Liver (tissue), 8 donors: ENCODE measurements at regions not wholly inside any gene's neighbourhood (a gene's known extent, or its start where the extent isn't known, plus 50 kb on each side); places are given as distances from the start of the nearest gene placed in this dataset.

Experiments
- DNase-seq: peaks from one replicate; pipeline ENCODE4 v3.0.0-alpha.2; 2017; ENCODE audit warnings: low spot score
- H3K27ac ChIP-seq, 2 donors: one replicate each; pipeline ENCODE4 v1.7.0; 2013; ENCODE audit warnings: inconsistent platforms in 2 of 2, low read length in 2 of 2, control low read depth in 1 of 2, low read depth in 1 of 2, mild to moderate bottlenecking in 1 of 2
- H3K27me3 ChIP-seq, 4 donors: one replicate each; pipeline versions ENCODE4 v1.6.1 to v1.7.0; 2013; ENCODE audit warnings: low read length in 3 of 4, inconsistent platforms in 1 of 4, mild to moderate bottlenecking in 1 of 4, moderate library complexity in 1 of 4; ENCODE audit not compliant: control insufficient read depth in 4 of 4, insufficient read depth in 4 of 4
- H3K36me3 ChIP-seq, 4 donors: one replicate each; pipeline versions ENCODE4 v1.6.1 to v1.7.0; 2013; ENCODE audit warnings: low read length in 3 of 4, mild to moderate bottlenecking in 3 of 4, low read depth in 1 of 4, moderate library complexity in 1 of 4; ENCODE audit not compliant: control insufficient read depth in 4 of 4, insufficient read depth in 3 of 4
- H3K4me1 ChIP-seq, 4 donors: one replicate each; pipeline versions ENCODE4 v1.6.1 to v1.7.0; 2013; ENCODE audit warnings: low read length in 3 of 4, mild to moderate bottlenecking in 3 of 4, moderate library complexity in 1 of 4; ENCODE audit not compliant: control insufficient read depth in 4 of 4, insufficient read depth in 4 of 4
- H3K4me3 ChIP-seq, 3 donors: one replicate each; pipeline versions ENCODE4 v1.6.1 to v1.7.0; 2013; ENCODE audit warnings: low read length in 3 of 3, control low read depth in 1 of 3, low read depth in 1 of 3, mild to moderate bottlenecking in 1 of 3
- H3K9ac ChIP-seq, 2 donors: one replicate each; pipeline ENCODE4 v1.7.0; 2013; ENCODE audit warnings: low read length in 2 of 2, mild to moderate bottlenecking in 2 of 2, moderate library complexity in 2 of 2, control low read depth in 1 of 2, low read depth in 1 of 2
- H3K9me3 ChIP-seq, 4 donors: one replicate each; pipeline versions ENCODE4 v1.6.1 to v1.7.0; 2013; ENCODE audit warnings: low read length in 3 of 4; ENCODE audit not compliant: control insufficient read depth in 4 of 4
- EGR1 ChIP-seq, 2 donors: IDR thresholded peaks; 2 replicates each; pipeline ENCODE4 v1.6.1; 2016 to 2018; ENCODE audit warnings: antibody characterized with exemption in 2 of 2, low read depth in 2 of 2
- FOXA1 ChIP-seq: IDR thresholded peaks from 2 replicates; pipeline ENCODE4 v1.6.1; 2016; ENCODE audit warnings: antibody characterized with exemption
- FOXA2 ChIP-seq: IDR thresholded peaks from 2 replicates; pipeline ENCODE4 v1.6.1; 2016; ENCODE audit warnings: antibody characterized with exemption
- GABPA ChIP-seq, 2 donors: IDR thresholded peaks in 1 of 2; conservative IDR thresholded peaks in 1 of 2; 2 replicates each; pipeline ENCODE4 v1.6.1; 2016; ENCODE audit warnings: antibody characterized with exemption in 2 of 2, mild to moderate bottlenecking in 1 of 2, moderate library complexity in 1 of 2
- HNF4A ChIP-seq, 2 donors: conservative IDR thresholded peaks; 2 replicates each; pipeline ENCODE4 v1.6.1; 2016; ENCODE audit warnings: antibody characterized with exemption in 2 of 2, mild to moderate bottlenecking in 2 of 2
- HNF4G ChIP-seq: IDR thresholded peaks from 2 replicates; pipeline ENCODE4 v1.6.1; 2016; ENCODE audit warnings: antibody characterized with exemption
- JUND ChIP-seq, 2 donors: IDR thresholded peaks; 2 replicates each; pipeline ENCODE4 v1.6.1; 2016; ENCODE audit warnings: antibody characterized with exemption in 2 of 2
- NR2F2 ChIP-seq: IDR thresholded peaks from 2 replicates; pipeline ENCODE4 v1.6.1; 2016; ENCODE audit warnings: antibody characterized with exemption
- RAD21 ChIP-seq, 2 donors: IDR thresholded peaks; 2 replicates each; pipeline ENCODE4 v1.6.1; 2016; ENCODE audit warnings: antibody characterized with exemption in 2 of 2, mild to moderate bottlenecking in 2 of 2
- RXRA ChIP-seq, 2 donors: IDR thresholded peaks; 2 replicates each; pipeline ENCODE4 v1.6.1; 2017 to 2018; ENCODE audit warnings: antibody characterized with exemption in 2 of 2, mild to moderate bottlenecking in 1 of 2
- SP1 ChIP-seq: IDR thresholded peaks from 2 replicates; pipeline ENCODE4 v1.6.1; 2018; ENCODE audit warnings: antibody characterized with exemption, mild to moderate bottlenecking
- TAF1 ChIP-seq: conservative IDR thresholded peaks from 2 replicates; pipeline ENCODE4 v1.6.1; 2016; ENCODE audit warnings: antibody characterized with exemption, mild to moderate bottlenecking
- YY1 ChIP-seq: IDR thresholded peaks from 2 replicates; pipeline ENCODE4 v1.6.1; 2016; ENCODE audit warnings: antibody characterized with exemption, mild to moderate bottlenecking
- WGBS: extraction: QIAGEN DNeasy Blood & Tissue Kit; methylation state at CpG from one replicate; pipeline ENCODE4 v1.1.7; 2013; 5-methylcytosine and 5-hydroxymethylcytosine counted together
- TF ChIP-seq, protein P1 (sequence below): IDR thresholded peaks from 2 replicates; pipeline ENCODE4 v1.6.1; 2016; ENCODE audit warnings: antibody characterized with exemption
- TF ChIP-seq, protein P2 (sequence below): IDR thresholded peaks from 2 replicates; pipeline ENCODE4 v1.6.1; 2016; ENCODE audit warnings: antibody characterized with exemption
- TF ChIP-seq, protein P3 (sequence below): fragments of 150-350 bp; IDR thresholded peaks from 2 replicates; pipeline ENCODE4 v1.5.1; 2017; ENCODE audit warnings: improper control_type of control experiment, low read depth, low read length; ENCODE audit not compliant: missing input control
- TF ChIP-seq, protein P4 (sequence below): IDR thresholded peaks from 2 replicates; pipeline ENCODE4 v1.6.1; 2016; ENCODE audit warnings: antibody characterized with exemption, mild to moderate bottlenecking
- donor health status: healthy.
- donor health status: healthy.
- donor health status: healthy.
- donor health status: healthy.
- donor health status: healthy.

DNA sequence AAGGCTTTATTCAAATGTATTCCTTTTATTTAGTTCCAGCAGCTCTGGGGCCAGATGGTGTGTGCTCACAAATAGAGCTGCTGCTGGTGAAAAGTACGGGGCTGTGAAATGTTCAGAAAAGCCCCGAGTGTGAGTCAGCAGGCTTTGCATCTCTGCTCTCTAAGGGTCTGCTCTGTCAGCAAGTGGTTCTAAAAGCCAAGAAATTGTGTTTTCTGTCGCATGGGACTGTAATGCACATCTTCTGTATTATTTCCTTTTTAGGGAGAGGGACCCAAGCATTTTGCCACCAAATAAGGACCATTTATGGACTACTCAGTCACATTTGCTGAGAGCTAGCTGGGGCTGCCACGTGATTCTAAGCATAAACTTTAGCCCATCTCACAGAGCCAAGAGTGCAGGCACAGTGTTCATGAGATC lies 82.9 kb upstream of the NHS start:
- Histone ChIP-seq H3K9ac (no peak overlapping the region), H3K4me3 (no peak overlapping the region), H3K27ac (no peak overlapping the region), H3K27me3 (no peaks in the 10 kb centered on the region), H3K36me3 (no peaks in the 10 kb centered on the region), H3K4me1 (no peaks in the 10 kb centered on the region), H3K9me3 (peaks cover 0 to 4% (median 0%) of the 10 kb centered on the region in 4 donors)
- no peak for TF ChIP-seq RAD21 (IDR thresholded peaks at IDR 0.05)
- no peak for TF ChIP-seq JUND (IDR thresholded peaks at IDR 0.05)
- TF ChIP-seq, protein P1, sequence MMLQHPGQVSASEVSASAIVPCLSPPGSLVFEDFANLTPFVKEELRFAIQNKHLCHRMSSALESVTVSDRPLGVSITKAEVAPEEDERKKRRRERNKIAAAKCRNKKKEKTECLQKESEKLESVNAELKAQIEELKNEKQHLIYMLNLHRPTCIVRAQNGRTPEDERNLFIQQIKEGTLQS = no peak
- TF ChIP-seq NR2F2 = no peak
- no peak for TF ChIP-seq TAF1
- no peak for TF ChIP-seq SP1
- no peak for TF ChIP-seq EGR1 (IDR thresholded peaks at IDR 0.05; ENCODE audit: low read depth in 2 of 2)
- 63% methylated on average over 4 of the region's 4 CpGs for WGBS
- no peak for DNase-seq

DNA sequence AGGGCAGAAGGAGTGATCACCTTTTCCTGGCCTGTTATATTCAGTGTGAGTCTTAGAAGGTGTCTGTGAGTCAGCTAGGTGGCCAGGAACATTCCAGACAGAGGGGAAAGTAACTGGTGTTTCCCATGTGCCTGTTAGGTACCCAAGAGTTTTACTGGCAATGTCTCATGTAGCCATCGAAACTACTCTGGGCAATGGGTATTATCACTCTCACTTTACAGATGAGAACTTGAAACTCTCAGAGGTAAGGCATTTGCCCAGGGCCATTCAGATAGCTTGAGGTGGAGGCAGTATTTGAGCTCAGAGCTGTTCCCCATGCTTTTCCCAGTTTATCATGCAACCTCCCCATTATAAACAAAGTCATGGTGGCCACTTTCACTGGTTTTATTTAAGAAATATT lies 80.4 kb upstream of the NHS start:
- Histone ChIP-seq H3K4me3 (no peak overlapping the region), H3K9ac (no peak overlapping the region), H3K36me3 (no peaks in the 10 kb centered on the region), H3K27ac (no peak overlapping the region), H3K4me1 (no peaks in the 10 kb centered on the region), H3K27me3 (no peaks in the 10 kb centered on the region), H3K9me3 (peaks cover 0 to 4% (median 0%) of the 10 kb centered on the region in 4 donors)
- TF ChIP-seq FOXA2 (no peak), NR2F2 (no peak), EGR1 (IDR thresholded peaks at IDR 0.05; ENCODE audit: low read depth in 2 of 2) (no peak), YY1 (no peak), GABPA (IDR thresholded peaks at IDR 0.05 in 1 of 2, conservative IDR thresholded peaks at IDR 0.05 in 1 of 2) (no peak), SP1 (no peak), TAF1 (no peak), RXRA (IDR thresholded peaks at IDR 0.05) (no peak), HNF4A (conservative IDR thresholded peaks at IDR 0.05) (no peak), RAD21 (IDR thresholded peaks at IDR 0.05) (no peak), HNF4G (no peak), FOXA1 (no peak), JUND (IDR thresholded peaks at IDR 0.05) (no peak)
- TF ChIP-seq, protein P2, sequence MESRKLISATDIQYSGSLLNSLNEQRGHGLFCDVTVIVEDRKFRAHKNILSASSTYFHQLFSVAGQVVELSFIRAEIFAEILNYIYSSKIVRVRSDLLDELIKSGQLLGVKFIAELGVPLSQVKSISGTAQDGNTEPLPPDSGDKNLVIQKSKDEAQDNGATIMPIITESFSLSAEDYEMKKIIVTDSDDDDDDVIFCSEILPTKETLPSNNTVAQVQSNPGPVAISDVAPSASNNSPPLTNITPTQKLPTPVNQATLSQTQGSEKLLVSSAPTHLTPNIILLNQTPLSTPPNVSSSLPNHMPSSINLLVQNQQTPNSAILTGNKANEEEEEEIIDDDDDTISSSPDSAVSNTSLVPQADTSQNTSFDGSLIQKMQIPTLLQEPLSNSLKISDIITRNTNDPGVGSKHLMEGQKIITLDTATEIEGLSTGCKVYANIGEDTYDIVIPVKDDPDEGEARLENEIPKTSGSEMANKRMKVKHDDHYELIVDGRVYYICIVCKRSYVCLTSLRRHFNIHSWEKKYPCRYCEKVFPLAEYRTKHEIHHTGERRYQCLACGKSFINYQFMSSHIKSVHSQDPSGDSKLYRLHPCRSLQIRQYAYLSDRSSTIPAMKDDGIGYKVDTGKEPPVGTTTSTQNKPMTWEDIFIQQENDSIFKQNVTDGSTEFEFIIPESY = no peak
- TF ChIP-seq, protein P3, sequence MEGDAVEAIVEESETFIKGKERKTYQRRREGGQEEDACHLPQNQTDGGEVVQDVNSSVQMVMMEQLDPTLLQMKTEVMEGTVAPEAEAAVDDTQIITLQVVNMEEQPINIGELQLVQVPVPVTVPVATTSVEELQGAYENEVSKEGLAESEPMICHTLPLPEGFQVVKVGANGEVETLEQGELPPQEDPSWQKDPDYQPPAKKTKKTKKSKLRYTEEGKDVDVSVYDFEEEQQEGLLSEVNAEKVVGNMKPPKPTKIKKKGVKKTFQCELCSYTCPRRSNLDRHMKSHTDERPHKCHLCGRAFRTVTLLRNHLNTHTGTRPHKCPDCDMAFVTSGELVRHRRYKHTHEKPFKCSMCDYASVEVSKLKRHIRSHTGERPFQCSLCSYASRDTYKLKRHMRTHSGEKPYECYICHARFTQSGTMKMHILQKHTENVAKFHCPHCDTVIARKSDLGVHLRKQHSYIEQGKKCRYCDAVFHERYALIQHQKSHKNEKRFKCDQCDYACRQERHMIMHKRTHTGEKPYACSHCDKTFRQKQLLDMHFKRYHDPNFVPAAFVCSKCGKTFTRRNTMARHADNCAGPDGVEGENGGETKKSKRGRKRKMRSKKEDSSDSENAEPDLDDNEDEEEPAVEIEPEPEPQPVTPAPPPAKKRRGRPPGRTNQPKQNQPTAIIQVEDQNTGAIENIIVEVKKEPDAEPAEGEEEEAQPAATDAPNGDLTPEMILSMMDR = no peak
- TF ChIP-seq, protein P1 = no peak
- TF ChIP-seq, protein P4, sequence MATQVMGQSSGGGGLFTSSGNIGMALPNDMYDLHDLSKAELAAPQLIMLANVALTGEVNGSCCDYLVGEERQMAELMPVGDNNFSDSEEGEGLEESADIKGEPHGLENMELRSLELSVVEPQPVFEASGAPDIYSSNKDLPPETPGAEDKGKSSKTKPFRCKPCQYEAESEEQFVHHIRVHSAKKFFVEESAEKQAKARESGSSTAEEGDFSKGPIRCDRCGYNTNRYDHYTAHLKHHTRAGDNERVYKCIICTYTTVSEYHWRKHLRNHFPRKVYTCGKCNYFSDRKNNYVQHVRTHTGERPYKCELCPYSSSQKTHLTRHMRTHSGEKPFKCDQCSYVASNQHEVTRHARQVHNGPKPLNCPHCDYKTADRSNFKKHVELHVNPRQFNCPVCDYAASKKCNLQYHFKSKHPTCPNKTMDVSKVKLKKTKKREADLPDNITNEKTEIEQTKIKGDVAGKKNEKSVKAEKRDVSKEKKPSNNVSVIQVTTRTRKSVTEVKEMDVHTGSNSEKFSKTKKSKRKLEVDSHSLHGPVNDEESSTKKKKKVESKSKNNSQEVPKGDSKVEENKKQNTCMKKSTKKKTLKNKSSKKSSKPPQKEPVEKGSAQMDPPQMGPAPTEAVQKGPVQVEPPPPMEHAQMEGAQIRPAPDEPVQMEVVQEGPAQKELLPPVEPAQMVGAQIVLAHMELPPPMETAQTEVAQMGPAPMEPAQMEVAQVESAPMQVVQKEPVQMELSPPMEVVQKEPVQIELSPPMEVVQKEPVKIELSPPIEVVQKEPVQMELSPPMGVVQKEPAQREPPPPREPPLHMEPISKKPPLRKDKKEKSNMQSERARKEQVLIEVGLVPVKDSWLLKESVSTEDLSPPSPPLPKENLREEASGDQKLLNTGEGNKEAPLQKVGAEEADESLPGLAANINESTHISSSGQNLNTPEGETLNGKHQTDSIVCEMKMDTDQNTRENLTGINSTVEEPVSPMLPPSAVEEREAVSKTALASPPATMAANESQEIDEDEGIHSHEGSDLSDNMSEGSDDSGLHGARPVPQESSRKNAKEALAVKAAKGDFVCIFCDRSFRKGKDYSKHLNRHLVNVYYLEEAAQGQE = no peak
- WGBS = 75% methylated on average over 1 of the region's 1 CpG
- no peak for DNase-seq
